ENCODE measurements at regions not wholly inside any gene's neighbourhood (a gene's known extent, or its start where the extent isn't known, plus 50 kb on each side); places are given as distances from the start of the nearest gene placed in this dataset.

- dilution Hi-C loops (cut with MboI; ENCODE audit: extremely low pct_ligation_motif_present, low sequenced_read_pairs), result no loop called here
- Histone ChIP-seq H3K27me3 (ENCODE audit: control insufficient read depth, extremely low read depth, insufficient read depth, low read length) (no peaks in the 10 kb centered on the region), H3K79me2 (ENCODE audit: control insufficient read depth, insufficient read depth, low read length) (no peaks in the 10 kb centered on the region), H3K9me3 (ENCODE audit: control insufficient read depth, low read depth, low read length) (peaks cover 5% of the 10 kb centered on the region), H2AFZ (ENCODE audit: control insufficient read depth, low read length) (no peak overlapping the region), H3K4me1 (ENCODE audit: control insufficient read depth, extremely low read depth, insufficient read depth, low read length) (peaks cover 13% of the 10 kb centered on the region), H3K36me3 (ENCODE audit: control insufficient read depth in 2 of 2, extremely low read depth in 1 of 2, insufficient read depth in 2 of 2, low read length in 2 of 2) (no peaks in the 10 kb centered on the region), H3K9ac (ENCODE audit: control insufficient read depth, extremely low read depth, insufficient read depth, low read length) (no peak overlapping the region), H3K4me3 (ENCODE audit: control insufficient read depth in 2 of 3, extremely low read depth in 1 of 3, insufficient read depth in 2 of 3, low read depth in 1 of 3, low read length in 3 of 3) (no peak overlapping the region), H4K20me1 (ENCODE audit: control insufficient read depth, extremely low read depth, insufficient read depth, low read length) (no peaks in the 10 kb centered on the region), H3K27ac (ENCODE audit: control insufficient read depth, insufficient read depth, low read length) (peak overlapping the region; percentile 55), H3K9me1 (ENCODE audit: control insufficient read depth, extremely low read depth, insufficient read depth, low read length) (no peaks in the 10 kb centered on the region), H3K4me2 (ENCODE audit: control insufficient read depth, extremely low read depth, insufficient read depth, low read depth, low read length) (no peak overlapping the region)
- DNase-seq (ENCODE audit: low read depth, low spot score) (no peak), FAIRE-seq (no peak)
- TF ChIP-seq, protein P1, sequence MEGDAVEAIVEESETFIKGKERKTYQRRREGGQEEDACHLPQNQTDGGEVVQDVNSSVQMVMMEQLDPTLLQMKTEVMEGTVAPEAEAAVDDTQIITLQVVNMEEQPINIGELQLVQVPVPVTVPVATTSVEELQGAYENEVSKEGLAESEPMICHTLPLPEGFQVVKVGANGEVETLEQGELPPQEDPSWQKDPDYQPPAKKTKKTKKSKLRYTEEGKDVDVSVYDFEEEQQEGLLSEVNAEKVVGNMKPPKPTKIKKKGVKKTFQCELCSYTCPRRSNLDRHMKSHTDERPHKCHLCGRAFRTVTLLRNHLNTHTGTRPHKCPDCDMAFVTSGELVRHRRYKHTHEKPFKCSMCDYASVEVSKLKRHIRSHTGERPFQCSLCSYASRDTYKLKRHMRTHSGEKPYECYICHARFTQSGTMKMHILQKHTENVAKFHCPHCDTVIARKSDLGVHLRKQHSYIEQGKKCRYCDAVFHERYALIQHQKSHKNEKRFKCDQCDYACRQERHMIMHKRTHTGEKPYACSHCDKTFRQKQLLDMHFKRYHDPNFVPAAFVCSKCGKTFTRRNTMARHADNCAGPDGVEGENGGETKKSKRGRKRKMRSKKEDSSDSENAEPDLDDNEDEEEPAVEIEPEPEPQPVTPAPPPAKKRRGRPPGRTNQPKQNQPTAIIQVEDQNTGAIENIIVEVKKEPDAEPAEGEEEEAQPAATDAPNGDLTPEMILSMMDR (optimal IDR thresholded peaks at IDR 0.05 in 1 of 3, IDR thresholded peaks at IDR 0.05 in 1 of 3, conservative IDR thresholded peaks at IDR 0.05 in 1 of 3; ENCODE audit: extremely low read depth in 1 of 3, insufficient read depth in 2 of 3, low read length in 3 of 3), result no peak
- TF ChIP-seq EZH2 (IDR thresholded peaks at IDR 0.05; ENCODE audit: low read length), result no peak
Observed at GRCh38 chr1:96559181-96559580, 162.4 kb upstream of the PTBP2 start.

DNA sequence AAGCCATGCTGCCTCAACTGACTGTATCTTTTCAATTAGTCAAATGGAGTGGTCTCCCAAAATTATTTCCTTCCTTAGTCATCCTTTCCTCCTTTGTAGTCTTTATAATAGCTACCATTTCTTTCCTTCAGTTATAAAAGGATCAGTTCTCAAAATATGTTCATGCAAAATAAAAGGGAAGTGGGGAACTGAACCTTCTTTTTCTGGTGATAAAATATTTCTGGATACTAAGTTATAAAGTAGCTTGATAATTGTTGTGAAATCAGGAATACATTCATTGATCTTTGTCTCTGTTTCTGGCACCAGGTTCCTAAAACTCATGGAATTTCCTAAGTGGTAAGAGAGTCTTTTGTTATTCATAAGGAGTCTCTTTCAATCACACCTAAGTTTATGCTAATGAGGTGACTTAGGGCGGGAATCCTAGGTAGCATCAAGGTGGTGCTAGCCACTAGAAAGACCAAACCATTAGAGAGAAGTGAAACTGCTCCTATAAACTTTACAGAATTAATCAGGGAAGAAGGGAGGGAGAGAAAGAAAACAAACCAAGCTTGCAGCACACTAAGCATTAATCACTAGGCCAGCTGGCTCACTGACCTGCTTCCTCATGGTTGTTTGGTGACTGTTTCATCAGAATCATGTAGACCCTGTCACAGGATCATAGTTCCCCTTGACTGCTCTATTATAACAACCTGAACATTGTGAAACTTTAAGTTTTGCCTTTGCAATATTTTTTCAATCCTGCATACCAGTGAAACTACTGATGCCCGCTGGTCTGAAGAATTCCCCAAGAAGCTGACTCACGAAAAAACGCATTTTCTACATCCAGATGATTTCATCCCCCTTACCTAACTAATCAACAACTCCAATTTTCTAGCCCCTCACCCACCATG lies 161.6 kb upstream of the PTBP2 start:
- no peaks in the 10 kb centered on the region for H3K36me3 ChIP-seq (ENCODE audit: control insufficient read depth in 2 of 2, extremely low read depth in 1 of 2, insufficient read depth in 2 of 2, low read length in 2 of 2)
- H3K79me2 ChIP-seq (ENCODE audit: control insufficient read depth, insufficient read depth, low read length), result no peaks in the 10 kb centered on the region
- H3K9ac ChIP-seq (ENCODE audit: control insufficient read depth, extremely low read depth, insufficient read depth, low read length), result peak overlapping the region; percentile 45
- no peak overlapping the region for H3K4me3 ChIP-seq (ENCODE audit: control insufficient read depth in 2 of 3, extremely low read depth in 1 of 3, insufficient read depth in 2 of 3, low read depth in 1 of 3, low read length in 3 of 3)
- H2AFZ ChIP-seq (ENCODE audit: control insufficient read depth, low read length), result peak overlapping the region; percentile 69
- peak overlapping the region; percentile 36 for H3K4me2 ChIP-seq (ENCODE audit: control insufficient read depth, extremely low read depth, insufficient read depth, low read depth, low read length)
- peak; percentile 98 for FAIRE-seq
- TF ChIP-seq EZH2 (IDR thresholded peaks at IDR 0.05; ENCODE audit: low read length), result no peak
- TF ChIP-seq, protein P1 (optimal IDR thresholded peaks at IDR 0.05 in 1 of 3, IDR thresholded peaks at IDR 0.05 in 1 of 3, conservative IDR thresholded peaks at IDR 0.05 in 1 of 3; ENCODE audit: extremely low read depth in 1 of 3, insufficient read depth in 2 of 3, low read length in 3 of 3), result no peak
- H3K9me3 ChIP-seq (ENCODE audit: control insufficient read depth, low read depth, low read length), result peaks cover 5% of the 10 kb centered on the region
- peak; percentile 90 for DNase-seq (ENCODE audit: low read depth, low spot score)
- no peaks in the 10 kb centered on the region for H4K20me1 ChIP-seq (ENCODE audit: control insufficient read depth, extremely low read depth, insufficient read depth, low read length)
- H3K9me1 ChIP-seq (ENCODE audit: control insufficient read depth, extremely low read depth, insufficient read depth, low read length), result no peaks in the 10 kb centered on the region
- dilution Hi-C loops (cut with MboI; ENCODE audit: extremely low pct_ligation_motif_present, low sequenced_read_pairs), result no loop called here
- H3K27me3 ChIP-seq (ENCODE audit: control insufficient read depth, extremely low read depth, insufficient read depth, low read length), result no peaks in the 10 kb centered on the region
- H3K27ac ChIP-seq (ENCODE audit: control insufficient read depth, insufficient read depth, low read length), result peak overlapping the region; percentile 83
- peaks cover 13% of the 10 kb centered on the region for H3K4me1 ChIP-seq (ENCODE audit: control insufficient read depth, extremely low read depth, insufficient read depth, low read length)

Data from keratinocyte (primary cell).